Suprapubic skin (tissue), 4 donors: ENCODE measurements at regions not wholly inside any gene's neighbourhood (a gene's known extent, or its start where the extent isn't known, plus 50 kb on each side); places are given as distances from the start of the nearest gene placed in this dataset.

ENCODE experiments used
- DNase-seq, 2 donors: peaks; one replicate each; pipeline ENCODE4 v3.0.0-alpha.2; 2019; ENCODE audit warnings: low spot score in 2 of 2
- H3K27ac ChIP-seq: fragments of 200-600 bp; sonication (generic); one replicate; pipeline ENCODE4 v1.5.1; 2019
- H3K27me3 ChIP-seq: fragments of 200-600 bp; sonication (generic); one replicate; pipeline ENCODE4 v1.5.1; 2019
- H3K36me3 ChIP-seq: fragments of 200-600 bp; sonication (generic); one replicate; pipeline ENCODE4 v1.5.1; 2019
- H3K4me1 ChIP-seq: fragments of 200-600 bp; sonication (generic); one replicate; pipeline ENCODE4 v1.5.1; 2019
- H3K4me3 ChIP-seq: fragments of 200-600 bp; sonication (generic); one replicate; pipeline ENCODE4 v1.5.1; 2019; ENCODE audit warnings: mild to moderate bottlenecking
- H3K9me3 ChIP-seq: fragments of 200-600 bp; sonication (generic); one replicate; pipeline ENCODE4 v1.5.1; 2019
- EP300 ChIP-seq: sonication (generic); formaldehyde crosslinking; IDR thresholded peaks from one replicate; pipeline ENCODE4 v1.6.1; 2017; ENCODE audit warnings: antibody characterized with exemption
- POLR2A ChIP-seq, 2 donors: fragments of 450-650 bp; IDR thresholded peaks; one replicate each; pipeline ENCODE4 v1.6.1; 2017; ENCODE audit warnings: antibody characterized with exemption in 2 of 2, mild to moderate bottlenecking in 2 of 2, moderate library complexity in 2 of 2
- POLR2AphosphoS5 ChIP-seq, 3 donors: sonication (generic); formaldehyde crosslinking; IDR thresholded peaks; one replicate each; pipeline ENCODE4 v1.6.1; 2017; ENCODE audit warnings: antibody characterized with exemption in 3 of 3
- WGBS: methylation state at CpG from one replicate; pipeline ENCODE4 v1.1.5; 2018; 5-methylcytosine and 5-hydroxymethylcytosine counted together
- TF ChIP-seq, protein P1 (sequence below), 2 donors: fragments of 200-600 bp in 1 of 2; fragments of 450-650 bp in 1 of 2; sonication (generic) in 1 of 2; IDR thresholded peaks; one replicate each; pipeline ENCODE4 v1.5.1; 2016 to 2019; ENCODE audit warnings: antibody characterized with exemption in 2 of 2, mild to moderate bottlenecking in 1 of 2, moderate library complexity in 1 of 2

DNA sequence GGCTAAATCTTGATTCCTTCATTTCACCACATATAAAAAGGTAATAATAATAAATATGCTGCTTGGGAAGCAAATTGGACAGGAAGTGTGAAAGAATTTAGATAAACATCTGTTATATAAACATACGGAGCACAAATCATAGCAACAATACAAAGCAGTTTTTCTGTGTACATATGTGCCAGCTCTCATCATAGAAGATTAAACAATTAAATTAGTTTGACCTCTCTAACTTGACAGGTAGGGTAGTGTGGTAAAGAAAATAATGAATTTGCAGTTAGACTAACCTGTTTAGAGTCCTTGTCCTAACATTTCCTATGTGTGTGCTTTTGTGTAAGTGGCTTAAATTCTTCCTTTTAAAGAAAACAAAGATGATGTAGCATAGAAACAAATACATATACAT is 995.7 kb upstream of the TENM4 start:
- DNase-seq, result no peak
- Histone ChIP-seq H3K4me3 (no peak overlapping the region), H3K36me3 (no peaks in the 10 kb centered on the region), H3K4me1 (no peaks in the 10 kb centered on the region), H3K9me3 (no peaks in the 10 kb centered on the region), H3K27ac (no peak overlapping the region), H3K27me3 (no peaks in the 10 kb centered on the region)
- 41% methylated on average over 1 of the region's 1 CpG for WGBS
- TF ChIP-seq POLR2AphosphoS5 (IDR thresholded peaks at IDR 0.05), result no peak
- TF ChIP-seq EP300, result no peak
- TF ChIP-seq, protein P1, sequence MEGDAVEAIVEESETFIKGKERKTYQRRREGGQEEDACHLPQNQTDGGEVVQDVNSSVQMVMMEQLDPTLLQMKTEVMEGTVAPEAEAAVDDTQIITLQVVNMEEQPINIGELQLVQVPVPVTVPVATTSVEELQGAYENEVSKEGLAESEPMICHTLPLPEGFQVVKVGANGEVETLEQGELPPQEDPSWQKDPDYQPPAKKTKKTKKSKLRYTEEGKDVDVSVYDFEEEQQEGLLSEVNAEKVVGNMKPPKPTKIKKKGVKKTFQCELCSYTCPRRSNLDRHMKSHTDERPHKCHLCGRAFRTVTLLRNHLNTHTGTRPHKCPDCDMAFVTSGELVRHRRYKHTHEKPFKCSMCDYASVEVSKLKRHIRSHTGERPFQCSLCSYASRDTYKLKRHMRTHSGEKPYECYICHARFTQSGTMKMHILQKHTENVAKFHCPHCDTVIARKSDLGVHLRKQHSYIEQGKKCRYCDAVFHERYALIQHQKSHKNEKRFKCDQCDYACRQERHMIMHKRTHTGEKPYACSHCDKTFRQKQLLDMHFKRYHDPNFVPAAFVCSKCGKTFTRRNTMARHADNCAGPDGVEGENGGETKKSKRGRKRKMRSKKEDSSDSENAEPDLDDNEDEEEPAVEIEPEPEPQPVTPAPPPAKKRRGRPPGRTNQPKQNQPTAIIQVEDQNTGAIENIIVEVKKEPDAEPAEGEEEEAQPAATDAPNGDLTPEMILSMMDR (IDR thresholded peaks at IDR 0.05), result no peak
- TF ChIP-seq POLR2A (IDR thresholded peaks at IDR 0.05), result no peak

- no peaks in the 10 kb centered on the region for H3K36me3 ChIP-seq
- no peak overlapping the region for H3K27ac ChIP-seq
- H3K9me3 ChIP-seq, result no peaks in the 10 kb centered on the region
- no peak for TF ChIP-seq POLR2A (IDR thresholded peaks at IDR 0.05)
- TF ChIP-seq EP300, result no peak
- TF ChIP-seq, protein P1 (IDR thresholded peaks at IDR 0.05), result no peak
- DNase-seq, result no peak
- no peak overlapping the region for H3K4me3 ChIP-seq
- H3K4me1 ChIP-seq, result no peaks in the 10 kb centered on the region
- H3K27me3 ChIP-seq, result no peaks in the 10 kb centered on the region
Observed at GRCh38 chr11:80435345-80435744, 994.5 kb upstream of the TENM4 start.

GRCh38 chr11:80432057-80432456 is 991.2 kb upstream of the TENM4 start:
- no peak overlapping the region for H3K27ac ChIP-seq
- H3K4me3 ChIP-seq, result no peak overlapping the region
- no peaks in the 10 kb centered on the region for H3K27me3 ChIP-seq
- H3K4me1 ChIP-seq, result no peaks in the 10 kb centered on the region
- H3K9me3 ChIP-seq, result no peaks in the 10 kb centered on the region
- 42% methylated on average over 2 of the region's 2 CpGs for WGBS
- DNase-seq, result no peak
- H3K36me3 ChIP-seq, result no peaks in the 10 kb centered on the region
- TF ChIP-seq POLR2AphosphoS5 (IDR thresholded peaks at IDR 0.05) (no peak), EP300 (no peak), POLR2A (IDR thresholded peaks at IDR 0.05) (no peak)
- TF ChIP-seq, protein P1 (IDR thresholded peaks at IDR 0.05), result no peak

DNA sequence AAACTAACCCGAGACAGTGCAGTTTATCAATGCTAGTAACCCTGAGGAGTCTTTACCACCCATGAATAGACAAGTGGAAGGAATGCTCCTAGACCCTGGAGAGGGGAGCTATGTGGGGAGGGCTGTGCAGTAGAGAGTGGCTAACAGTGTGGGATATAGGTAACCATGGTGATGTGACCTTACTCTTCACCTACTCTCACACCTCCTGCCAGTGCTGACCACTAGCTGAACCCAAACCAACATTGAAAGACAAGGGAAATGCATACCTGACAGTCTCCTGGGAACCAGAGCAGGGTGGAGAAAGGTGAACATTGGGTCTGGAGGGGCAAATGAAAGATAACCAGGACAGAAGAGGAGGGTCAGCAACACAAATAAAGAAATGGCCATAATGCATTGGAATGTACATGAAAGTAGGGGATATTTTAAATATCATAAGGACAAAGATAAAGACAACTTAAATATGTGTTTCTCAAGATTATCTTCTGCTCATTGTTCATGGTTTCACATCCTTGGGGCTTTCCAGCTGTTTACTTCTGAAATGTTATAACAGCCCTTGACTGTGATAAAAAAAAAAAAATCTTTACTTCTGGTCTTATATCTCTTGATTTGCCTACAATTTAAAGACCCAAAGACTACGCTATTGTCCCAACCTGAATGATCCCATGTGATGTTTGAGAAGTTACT is 983.3 kb upstream of the TENM4 start:
- 81% methylated on average over 2 of the region's 2 CpGs for WGBS
- Histone ChIP-seq H3K9me3 (no peaks in the 10 kb centered on the region), H3K4me3 (no peak overlapping the region), H3K4me1 (no peaks in the 10 kb centered on the region), H3K27me3 (no peaks in the 10 kb centered on the region), H3K36me3 (no peaks in the 10 kb centered on the region), H3K27ac (no peak overlapping the region)
- DNase-seq, result no peak
- no peak for TF ChIP-seq POLR2A (IDR thresholded peaks at IDR 0.05)
- no peak for TF ChIP-seq EP300
- TF ChIP-seq POLR2AphosphoS5 (IDR thresholded peaks at IDR 0.05), result no peak
- TF ChIP-seq, protein P1 (IDR thresholded peaks at IDR 0.05), result no peak

DNA sequence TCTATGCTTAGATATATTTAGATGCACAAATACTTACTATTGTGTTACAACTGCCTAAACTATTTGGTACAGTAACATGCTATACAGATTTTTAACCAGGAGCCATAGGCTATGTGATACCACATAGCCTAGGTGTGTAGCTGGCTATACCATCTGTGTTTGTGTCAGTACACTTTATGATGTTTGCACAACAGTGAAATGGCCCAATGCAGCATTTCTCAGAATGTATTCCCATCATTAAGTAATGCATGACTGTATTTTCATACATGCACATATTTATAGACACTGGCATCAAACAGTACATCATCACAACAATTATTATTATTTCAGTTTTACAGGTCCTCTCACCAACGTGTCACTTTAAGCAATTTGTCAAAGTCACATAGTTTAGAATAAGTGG is 979.5 kb upstream of the TENM4 start:
- Histone ChIP-seq H3K4me1 (no peaks in the 10 kb centered on the region), H3K27me3 (no peaks in the 10 kb centered on the region), H3K9me3 (no peaks in the 10 kb centered on the region), H3K4me3 (no peak overlapping the region), H3K36me3 (no peaks in the 10 kb centered on the region), H3K27ac (no peak overlapping the region)
- DNase-seq, result no peak
- 48% methylated on average over 1 of the region's 1 CpG for WGBS
- TF ChIP-seq, protein P1 (IDR thresholded peaks at IDR 0.05), result no peak
- TF ChIP-seq POLR2A (IDR thresholded peaks at IDR 0.05) (no peak), POLR2AphosphoS5 (IDR thresholded peaks at IDR 0.05) (no peak), EP300 (no peak)
